SU-DHL-6 (cell line): ENCODE measurements at regions not wholly inside any gene's neighbourhood (a gene's known extent, or its start where the extent isn't known, plus 50 kb on each side); places are given as distances from the start of the nearest gene placed in this dataset.
"Not testable (repeated sequence)": the region's sequence is repeated elsewhere in the genome, so short reads cannot be mapped to it uniquely, and the experiment has no call there.

Source experiments
- H2AFZ ChIP-seq: fragments of 200-600 bp; sonication (generic); 2 replicates; pipeline ENCODE4 v1.6.1; 2014; ENCODE audit warnings: low read depth, mild to moderate bottlenecking, moderate library complexity, mixed read lengths, antibody characterized with exemption, low read length; ENCODE audit not compliant: severe bottlenecking
- H3F3A ChIP-seq: fragments of 200-600 bp; shearing (Covaris generic); 2 replicates; pipeline ENCODE4 v1.6.0; 2016; ENCODE audit warnings: antibody characterized with exemption, mild to moderate bottlenecking; ENCODE audit not compliant: insufficient read depth
- H3K27ac ChIP-seq: fragments of 200-600 bp; sonication (generic); 2 replicates; pipeline ENCODE4 v1.5.1; 2016; ENCODE audit warnings: low read depth, mild to moderate bottlenecking, low read length, moderate library complexity, mixed read lengths
- H3K27me3 ChIP-seq: fragments of 200-600 bp; sonication (generic), shearing (Covaris generic); 2 replicates; pipeline ENCODE4 v1.6.0; 2014; ENCODE audit warnings: mild to moderate bottlenecking, low read length
- H3K36me3 ChIP-seq: fragments of 200-600 bp; sonication (generic); 2 replicates; pipeline ENCODE4 v1.6.1; 2014; ENCODE audit warnings: mild to moderate bottlenecking, low read length, mixed read lengths
- H3K4me2 ChIP-seq: fragments of 300-600, 200-600 bp; shearing (Covaris generic), sonication (generic); 2 replicates; pipeline ENCODE4 v1.6.0; 2014; ENCODE audit warnings: low read length, low read depth, mild to moderate bottlenecking; ENCODE audit not compliant: poor library complexity, severe bottlenecking
- H3K4me3 ChIP-seq: fragments of 200-600 bp; sonication (generic); 2 replicates; pipeline ENCODE4 v1.5.1; 2014; ENCODE audit warnings: antibody characterized with exemption, low read length, mild to moderate bottlenecking, mixed read lengths; ENCODE audit not compliant: insufficient read depth, poor library complexity, severe bottlenecking
- H3K79me2 ChIP-seq: fragments of 200-600 bp; sonication (generic); 2 replicates; pipeline ENCODE4 v1.6.1; 2014; ENCODE audit warnings: mild to moderate bottlenecking, low read length, moderate library complexity; ENCODE audit not compliant: insufficient read depth
- H3K9ac ChIP-seq: fragments of 200-600 bp; sonication (generic); 2 replicates; pipeline ENCODE4 v1.7.0; 2014; ENCODE audit warnings: mild to moderate bottlenecking, low read length
- H3K9me2 ChIP-seq: fragments of 200-600 bp; sonication (generic); replicated peaks from 2 replicates; pipeline ENCODE4 v1.6.1; 2014; ENCODE audit warnings: low read length; ENCODE audit not compliant: insufficient read depth
- H3K9me3 ChIP-seq: fragments of 200-600 bp; sonication (generic); 2 replicates; pipeline ENCODE4 v1.6.1; 2014; ENCODE audit warnings: low read length, mixed read lengths; ENCODE audit not compliant: insufficient read depth
- H4K20me1 ChIP-seq: fragments of 200-600 bp; sonication (generic); 2 replicates; pipeline ENCODE4 v1.6.1; 2014; ENCODE audit warnings: low read depth, mild to moderate bottlenecking, antibody characterized with exemption, low read length, moderate library complexity, mixed read lengths
- EZH2phosphoT487 ChIP-seq: fragments of 200-600 bp; sonication (generic), shearing (Covaris generic); conservative IDR thresholded peaks from 2 replicates; pipeline ENCODE4 v1.6.1; 2018; ENCODE audit warnings: mild to moderate bottlenecking, antibody characterized with exemption, low read length, moderate library complexity, mixed read lengths
- TF ChIP-seq, protein P1 (sequence below): fragments of 200-600 bp; sonication (generic); IDR thresholded peaks from one replicate; pipeline ENCODE4 v1.5.1; 2017; ENCODE audit warnings: antibody characterized with exemption, mild to moderate bottlenecking, low read length, moderate library complexity; ENCODE audit not compliant: insufficient read depth, poor library complexity, severe bottlenecking

DNA sequence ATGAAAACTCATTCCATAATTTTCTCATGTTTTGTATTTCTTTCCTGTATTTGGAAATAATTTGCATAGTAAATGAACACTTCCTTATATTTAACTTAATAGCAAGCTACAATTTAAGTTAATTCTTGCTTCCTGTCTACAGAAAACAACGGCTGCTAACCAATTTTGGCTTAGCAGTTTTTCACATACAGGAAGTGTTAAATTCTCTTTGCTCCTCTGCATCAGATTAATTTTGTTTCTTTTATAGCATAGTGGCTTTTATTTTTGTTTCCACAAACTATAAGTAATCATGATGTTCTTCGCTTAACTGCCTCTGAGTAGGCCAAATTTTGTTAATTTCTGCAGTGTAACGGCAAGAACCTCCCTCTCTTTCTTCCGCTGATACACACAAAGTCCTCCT, 182.9 kb downstream of the ALX1 start:
- H2AFZ ChIP-seq: no peak overlapping the region
- no peaks in the 10 kb centered on the region for H3K9me2 ChIP-seq
- no peaks in the 10 kb centered on the region for H4K20me1 ChIP-seq
- H3K9me3 ChIP-seq: no peaks in the 10 kb centered on the region
- TF ChIP-seq, protein P1, sequence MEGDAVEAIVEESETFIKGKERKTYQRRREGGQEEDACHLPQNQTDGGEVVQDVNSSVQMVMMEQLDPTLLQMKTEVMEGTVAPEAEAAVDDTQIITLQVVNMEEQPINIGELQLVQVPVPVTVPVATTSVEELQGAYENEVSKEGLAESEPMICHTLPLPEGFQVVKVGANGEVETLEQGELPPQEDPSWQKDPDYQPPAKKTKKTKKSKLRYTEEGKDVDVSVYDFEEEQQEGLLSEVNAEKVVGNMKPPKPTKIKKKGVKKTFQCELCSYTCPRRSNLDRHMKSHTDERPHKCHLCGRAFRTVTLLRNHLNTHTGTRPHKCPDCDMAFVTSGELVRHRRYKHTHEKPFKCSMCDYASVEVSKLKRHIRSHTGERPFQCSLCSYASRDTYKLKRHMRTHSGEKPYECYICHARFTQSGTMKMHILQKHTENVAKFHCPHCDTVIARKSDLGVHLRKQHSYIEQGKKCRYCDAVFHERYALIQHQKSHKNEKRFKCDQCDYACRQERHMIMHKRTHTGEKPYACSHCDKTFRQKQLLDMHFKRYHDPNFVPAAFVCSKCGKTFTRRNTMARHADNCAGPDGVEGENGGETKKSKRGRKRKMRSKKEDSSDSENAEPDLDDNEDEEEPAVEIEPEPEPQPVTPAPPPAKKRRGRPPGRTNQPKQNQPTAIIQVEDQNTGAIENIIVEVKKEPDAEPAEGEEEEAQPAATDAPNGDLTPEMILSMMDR: no peak
- no peak for TF ChIP-seq EZH2phosphoT487
- no peaks in the 10 kb centered on the region for H3F3A ChIP-seq
- H3K27me3 ChIP-seq: no peaks in the 10 kb centered on the region
- H3K4me3 ChIP-seq: no peak overlapping the region
- no peaks in the 10 kb centered on the region for H3K79me2 ChIP-seq
- H3K4me2 ChIP-seq: no peak overlapping the region
- no peak overlapping the region for H3K27ac ChIP-seq
- H3K36me3 ChIP-seq: no peaks in the 10 kb centered on the region
- H3K9ac ChIP-seq: no peak overlapping the region

DNA sequence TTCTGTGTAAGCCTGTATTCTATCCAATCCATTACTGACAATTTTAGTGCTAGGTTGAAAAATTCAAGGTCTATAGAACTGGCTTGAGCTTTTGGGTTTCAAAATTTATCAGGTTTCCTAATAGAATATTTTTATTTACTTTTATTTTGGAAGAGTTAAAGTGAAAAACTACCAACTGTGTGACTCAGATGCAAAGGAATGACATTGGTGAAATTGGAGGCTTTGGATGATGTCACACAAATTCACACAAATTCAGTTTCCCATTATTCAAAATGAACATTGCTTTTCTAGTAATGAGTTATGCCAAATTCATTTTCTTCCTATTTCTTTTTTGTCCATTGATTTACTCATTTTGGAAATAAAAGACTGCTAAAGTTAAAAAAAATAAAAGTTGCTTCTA, 186.9 kb downstream of the ALX1 start:
- H3K9me3 ChIP-seq: no peaks in the 10 kb centered on the region
- no peaks in the 10 kb centered on the region for H3K27me3 ChIP-seq
- no peak overlapping the region for H3K4me3 ChIP-seq
- no peaks in the 10 kb centered on the region for H4K20me1 ChIP-seq
- H3K9ac ChIP-seq: no peak overlapping the region
- no peaks in the 10 kb centered on the region for H3K36me3 ChIP-seq
- no peak overlapping the region for H3K4me2 ChIP-seq
- H3F3A ChIP-seq: no peaks in the 10 kb centered on the region
- no peak overlapping the region for H3K27ac ChIP-seq
- no peaks in the 10 kb centered on the region for H3K79me2 ChIP-seq
- no peak overlapping the region for H2AFZ ChIP-seq
- no peaks in the 10 kb centered on the region for H3K9me2 ChIP-seq
- no peak for TF ChIP-seq EZH2phosphoT487
- TF ChIP-seq, protein P1: no peak

DNA sequence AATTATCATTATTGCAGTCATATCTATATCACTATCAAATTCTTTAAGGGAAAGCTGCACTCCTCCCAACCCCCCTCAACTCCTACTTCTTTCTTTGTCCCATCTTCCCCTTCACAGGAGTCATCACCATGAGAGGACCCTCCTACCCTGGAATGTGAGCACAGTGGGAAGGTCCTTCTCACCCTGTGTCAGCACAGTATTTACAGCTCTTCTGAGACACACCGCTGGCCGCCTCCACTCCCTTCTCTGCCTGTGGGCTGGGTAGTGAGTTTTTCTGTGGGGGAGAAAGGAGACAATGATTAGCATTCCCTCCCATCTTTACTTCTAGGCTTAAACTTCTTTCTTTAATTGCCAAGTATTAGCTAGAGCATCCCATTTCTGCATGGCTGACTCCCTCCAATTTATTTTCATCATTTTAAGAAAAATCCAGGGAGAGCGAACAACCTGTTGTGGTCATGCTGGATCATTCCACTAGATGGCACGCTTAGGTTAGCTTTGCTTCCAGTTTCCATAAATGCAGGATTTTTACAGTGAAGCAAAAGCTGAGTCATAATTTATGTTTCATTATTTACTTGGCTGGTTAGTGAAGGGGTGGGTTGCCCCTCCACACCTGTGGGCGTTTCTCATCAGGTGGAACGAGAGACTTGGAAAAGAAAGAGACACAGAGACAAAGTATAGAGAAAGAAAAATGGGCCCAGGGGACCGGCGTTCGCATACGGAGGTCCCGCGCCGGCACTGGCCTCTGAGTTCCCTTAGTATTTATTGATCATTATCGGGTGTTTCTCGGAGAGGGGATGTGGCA, 188.5 kb downstream of the ALX1 start:
- Histone ChIP-seq H3F3A (no peaks in the 10 kb centered on the region), H3K9ac (no peak overlapping the region), H3K4me3 (no peak overlapping the region), H3K79me2 (no peaks in the 10 kb centered on the region), H3K27ac (no peak overlapping the region), H3K9me2 (no peaks in the 10 kb centered on the region), H3K4me2 (no peak overlapping the region), H3K9me3 (no peaks in the 10 kb centered on the region), H2AFZ (no peak overlapping the region), H3K27me3 (no peaks in the 10 kb centered on the region), H3K36me3 (no peaks in the 10 kb centered on the region), H4K20me1 (no peaks in the 10 kb centered on the region)
- TF ChIP-seq EZH2phosphoT487: no peak
- TF ChIP-seq, protein P1: peak; percentile 39

DNA sequence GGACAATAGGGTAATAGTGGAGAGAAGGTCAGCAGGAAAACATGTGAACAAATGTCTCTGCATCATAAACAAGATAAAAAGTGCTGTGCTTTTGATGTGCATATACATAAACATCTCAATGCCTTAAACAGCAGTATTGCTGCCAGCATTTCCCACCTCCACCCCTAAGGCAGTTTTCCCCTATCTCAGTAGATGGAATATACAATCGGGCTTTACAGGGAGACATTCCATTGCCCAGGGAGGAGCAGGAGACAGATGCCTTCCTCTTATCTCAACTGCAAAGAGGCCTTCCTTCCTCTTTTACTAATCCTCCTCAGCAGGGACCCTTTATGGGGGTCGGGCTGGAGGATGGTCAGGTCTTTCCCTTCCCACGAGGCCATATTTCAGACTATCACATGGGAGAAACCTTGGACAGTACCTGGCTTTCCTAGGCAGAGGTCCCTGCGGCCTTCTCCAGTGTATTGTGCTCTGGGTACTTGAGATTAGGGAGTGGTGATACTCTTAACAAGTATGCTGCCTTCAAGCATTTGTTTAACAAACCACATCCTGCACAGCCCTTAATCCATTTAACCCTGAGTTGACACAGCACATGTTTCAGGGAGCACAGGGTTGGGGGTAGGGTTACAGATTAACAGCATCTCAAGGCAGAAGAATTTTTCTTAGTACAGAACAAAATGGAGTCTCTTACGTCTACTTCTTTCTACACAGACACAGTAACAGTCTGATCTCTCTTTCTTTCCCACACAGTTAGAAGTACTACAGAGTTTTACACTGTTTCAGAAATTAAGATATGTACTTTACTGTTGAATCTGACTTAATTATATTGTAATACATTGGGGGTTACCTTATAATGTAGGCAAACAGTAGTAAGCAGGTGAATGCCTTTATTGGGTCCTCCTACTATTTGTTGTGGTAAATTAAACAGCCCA, 189.4 kb downstream of the ALX1 start:
- not testable (repeated sequence) for H3K9me3 ChIP-seq, H3K27me3 ChIP-seq, H2AFZ ChIP-seq, H3K4me3 ChIP-seq, H3K9ac ChIP-seq, H3F3A ChIP-seq, H4K20me1 ChIP-seq, H3K36me3 ChIP-seq, H3K9me2 ChIP-seq, H3K4me2 ChIP-seq, H3K79me2 ChIP-seq, H3K27ac ChIP-seq

DNA sequence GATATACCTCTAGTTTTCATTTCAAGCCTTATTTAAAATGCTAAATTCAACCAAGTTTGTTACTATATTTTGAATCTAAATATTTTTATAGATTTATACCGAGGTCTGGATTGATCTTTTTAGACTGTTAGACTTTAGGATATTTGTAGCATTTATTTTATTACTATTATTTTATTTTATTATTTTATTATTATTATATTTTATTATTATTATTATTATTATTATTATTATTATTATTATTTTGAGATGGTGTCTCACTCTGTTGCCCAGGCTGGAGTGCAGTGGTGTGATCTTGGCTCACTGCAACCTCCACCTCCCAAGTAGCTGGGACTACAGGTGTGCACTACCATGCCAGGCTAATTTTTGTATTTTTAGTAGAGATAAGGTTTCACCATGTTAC, 195.3 kb downstream of the ALX1 start:
- H3F3A ChIP-seq, H3K27ac ChIP-seq, H3K27me3 ChIP-seq, H3K9me3 ChIP-seq, H3K36me3 ChIP-seq, H3K4me2 ChIP-seq, H3K79me2 ChIP-seq, H2AFZ ChIP-seq, H3K9me2 ChIP-seq, H3K9ac ChIP-seq, H3K4me3 ChIP-seq, H4K20me1 ChIP-seq: not testable (repeated sequence)
